ENCODE measurements at regions not wholly inside any gene's neighbourhood (a gene's known extent, or its start where the extent isn't known, plus 50 kb on each side); places are given as distances from the start of the nearest gene placed in this dataset.
"Not testable (repeated sequence)": the region's sequence is repeated elsewhere in the genome, so short reads cannot be mapped to it uniquely, and the experiment has no call there.

- Histone ChIP-seq H3K4me3 (ENCODE audit: low read length) (no peak overlapping the region), H3K79me2 (ENCODE audit: low read length) (no peaks in the 10 kb centered on the region), H2AFZ (ENCODE audit: low read length) (no peak overlapping the region), H3K9me3 (ENCODE audit: low read length) (no peaks in the 10 kb centered on the region), H3K9ac (ENCODE audit: low read length) (no peak overlapping the region), H3K27ac (ENCODE audit: low read length) (no peak overlapping the region), H4K20me1 (ENCODE audit: insufficient read depth, low read depth, low read length) (no peaks in the 10 kb centered on the region), H3K4me2 (ENCODE audit: low read depth, low read length, poor library complexity, severe bottlenecking) (no peak overlapping the region), H3K9me2 (replicated peaks; ENCODE audit: insufficient read depth, low read length) (no peaks in the 10 kb centered on the region), H3K36me3 (ENCODE audit: insufficient read depth, low read length) (no peaks in the 10 kb centered on the region), H3K27me3 (ENCODE audit: low read length) (no peaks in the 10 kb centered on the region), H3K4me1 (ENCODE audit: low read length) (no peaks in the 10 kb centered on the region)
- no peak for DNase-seq
These were observed 210.9 kb downstream of the EXOC5 start for GRCh38 chr14:57057803-57058202.

- not testable (repeated sequence) for H3K79me2 ChIP-seq (ENCODE audit: low read length); H3K36me3 ChIP-seq (ENCODE audit: insufficient read depth, low read length); H3K4me1 ChIP-seq (ENCODE audit: low read length); H3K9me3 ChIP-seq (ENCODE audit: low read length); H3K4me2 ChIP-seq (ENCODE audit: low read depth, low read length, poor library complexity, severe bottlenecking); DNase-seq; H3K4me3 ChIP-seq (ENCODE audit: low read length); H4K20me1 ChIP-seq (ENCODE audit: insufficient read depth, low read depth, low read length); H3K9ac ChIP-seq (ENCODE audit: low read length); H3K27ac ChIP-seq (ENCODE audit: low read length); H3K27me3 ChIP-seq (ENCODE audit: low read length); H2AFZ ChIP-seq (ENCODE audit: low read length); H3K9me2 ChIP-seq (replicated peaks; ENCODE audit: insufficient read depth, low read length)
These were observed 212.2 kb downstream of the EXOC5 start for GRCh38 chr14:57056522-57056921.

GRCh38 chr14:57052705-57053302 is 215.9 kb downstream of the EXOC5 start:
- Histone ChIP-seq H3K9me2 (replicated peaks; ENCODE audit: insufficient read depth, low read length) (no peaks in the 10 kb centered on the region), H3K4me3 (ENCODE audit: low read length) (no peak overlapping the region), H3K9ac (ENCODE audit: low read length) (no peak overlapping the region), H3K9me3 (ENCODE audit: low read length) (no peaks in the 10 kb centered on the region), H3K27me3 (ENCODE audit: low read length) (no peaks in the 10 kb centered on the region), H3K27ac (ENCODE audit: low read length) (no peak overlapping the region), H4K20me1 (ENCODE audit: insufficient read depth, low read depth, low read length) (no peaks in the 10 kb centered on the region), H3K79me2 (ENCODE audit: low read length) (no peaks in the 10 kb centered on the region), H3K4me1 (ENCODE audit: low read length) (no peaks in the 10 kb centered on the region), H3K36me3 (ENCODE audit: insufficient read depth, low read length) (no peaks in the 10 kb centered on the region), H2AFZ (ENCODE audit: low read length) (no peak overlapping the region), H3K4me2 (ENCODE audit: low read depth, low read length, poor library complexity, severe bottlenecking) (no peak overlapping the region)
- no peak for DNase-seq

GRCh38 chr14:57051633-57052032 is 217.1 kb downstream of the EXOC5 start:
- no peak overlapping the region for H3K9ac ChIP-seq (ENCODE audit: low read length)
- no peak overlapping the region for H3K27ac ChIP-seq (ENCODE audit: low read length)
- H3K9me2 ChIP-seq (replicated peaks; ENCODE audit: insufficient read depth, low read length) = no peaks in the 10 kb centered on the region
- no peaks in the 10 kb centered on the region for H3K4me1 ChIP-seq (ENCODE audit: low read length)
- no peak overlapping the region for H3K4me3 ChIP-seq (ENCODE audit: low read length)
- H3K27me3 ChIP-seq (ENCODE audit: low read length) = no peaks in the 10 kb centered on the region
- H4K20me1 ChIP-seq (ENCODE audit: insufficient read depth, low read depth, low read length) = no peaks in the 10 kb centered on the region
- H3K36me3 ChIP-seq (ENCODE audit: insufficient read depth, low read length) = no peaks in the 10 kb centered on the region
- no peaks in the 10 kb centered on the region for H3K79me2 ChIP-seq (ENCODE audit: low read length)
- no peak overlapping the region for H2AFZ ChIP-seq (ENCODE audit: low read length)
- no peak overlapping the region for H3K4me2 ChIP-seq (ENCODE audit: low read depth, low read length, poor library complexity, severe bottlenecking)
- H3K9me3 ChIP-seq (ENCODE audit: low read length) = no peaks in the 10 kb centered on the region
- DNase-seq = no peak

- DNase-seq = no peak
- H3K9me3 ChIP-seq (ENCODE audit: low read length) = no peaks in the 10 kb centered on the region
- H3K27me3 ChIP-seq (ENCODE audit: low read length) = no peaks in the 10 kb centered on the region
- no peaks in the 10 kb centered on the region for H3K36me3 ChIP-seq (ENCODE audit: insufficient read depth, low read length)
- H3K27ac ChIP-seq (ENCODE audit: low read length) = no peak overlapping the region
- no peak overlapping the region for H2AFZ ChIP-seq (ENCODE audit: low read length)
- H3K4me2 ChIP-seq (ENCODE audit: low read depth, low read length, poor library complexity, severe bottlenecking) = no peak overlapping the region
- H3K79me2 ChIP-seq (ENCODE audit: low read length) = no peaks in the 10 kb centered on the region
- H4K20me1 ChIP-seq (ENCODE audit: insufficient read depth, low read depth, low read length) = no peaks in the 10 kb centered on the region
- H3K9ac ChIP-seq (ENCODE audit: low read length) = no peak overlapping the region
- H3K4me1 ChIP-seq (ENCODE audit: low read length) = no peaks in the 10 kb centered on the region
- H3K4me3 ChIP-seq (ENCODE audit: low read length) = no peak overlapping the region
- no peaks in the 10 kb centered on the region for H3K9me2 ChIP-seq (replicated peaks; ENCODE audit: insufficient read depth, low read length)
These were observed 218.9 kb downstream of the EXOC5 start for GRCh38 chr14:57049848-57050247.

- Histone ChIP-seq H3K4me3 (ENCODE audit: low read length) (no peak overlapping the region), H3K9me3 (ENCODE audit: low read length) (no peaks in the 10 kb centered on the region), H3K36me3 (ENCODE audit: insufficient read depth, low read length) (no peaks in the 10 kb centered on the region), H2AFZ (ENCODE audit: low read length) (no peak overlapping the region), H3K4me2 (ENCODE audit: low read depth, low read length, poor library complexity, severe bottlenecking) (no peak overlapping the region), H3K27me3 (ENCODE audit: low read length) (no peaks in the 10 kb centered on the region), H3K9me2 (replicated peaks; ENCODE audit: insufficient read depth, low read length) (no peaks in the 10 kb centered on the region), H3K79me2 (ENCODE audit: low read length) (no peaks in the 10 kb centered on the region), H3K27ac (ENCODE audit: low read length) (no peak overlapping the region), H3K4me1 (ENCODE audit: low read length) (no peaks in the 10 kb centered on the region), H4K20me1 (ENCODE audit: insufficient read depth, low read depth, low read length) (no peaks in the 10 kb centered on the region), H3K9ac (ENCODE audit: low read length) (no peak overlapping the region)
- DNase-seq = no peak
These were observed 222.5 kb downstream of the EXOC5 start for GRCh38 chr14:57046175-57046574.

GRCh38 chr14:57044101-57044973 is 224.4 kb downstream of the EXOC5 start:
- H3K4me3 ChIP-seq (ENCODE audit: low read length); H3K9ac ChIP-seq (ENCODE audit: low read length); H3K9me3 ChIP-seq (ENCODE audit: low read length); H3K36me3 ChIP-seq (ENCODE audit: insufficient read depth, low read length); H2AFZ ChIP-seq (ENCODE audit: low read length); H3K27me3 ChIP-seq (ENCODE audit: low read length); H3K4me2 ChIP-seq (ENCODE audit: low read depth, low read length, poor library complexity, severe bottlenecking); H3K27ac ChIP-seq (ENCODE audit: low read length); H4K20me1 ChIP-seq (ENCODE audit: insufficient read depth, low read depth, low read length); H3K9me2 ChIP-seq (replicated peaks; ENCODE audit: insufficient read depth, low read length); H3K4me1 ChIP-seq (ENCODE audit: low read length); H3K79me2 ChIP-seq (ENCODE audit: low read length); DNase-seq: not testable (repeated sequence)

- Histone ChIP-seq H3K9me2 (replicated peaks; ENCODE audit: insufficient read depth, low read length) (no peaks in the 10 kb centered on the region; the same call in 1 of the 2 replicates), H3K27ac (ENCODE audit: low read length) (no peak overlapping the region), H3K9me3 (ENCODE audit: low read length) (no peaks in the 10 kb centered on the region), H4K20me1 (ENCODE audit: insufficient read depth, low read depth, low read length) (no peaks in the 10 kb centered on the region), H3K4me1 (ENCODE audit: low read length) (peaks cover 13% of the 10 kb centered on the region), H3K4me3 (ENCODE audit: low read length) (no peak overlapping the region), H3K79me2 (ENCODE audit: low read length) (no peaks in the 10 kb centered on the region), H3K36me3 (ENCODE audit: insufficient read depth, low read length) (no peaks in the 10 kb centered on the region), H3K27me3 (ENCODE audit: low read length) (no peaks in the 10 kb centered on the region), H2AFZ (ENCODE audit: low read length) (no peak overlapping the region), H3K4me2 (ENCODE audit: low read depth, low read length, poor library complexity, severe bottlenecking) (peak overlapping the region; percentile 31), H3K9ac (ENCODE audit: low read length) (no peak overlapping the region)
- DNase-seq = peak; percentile 81
These were observed 228.4 kb upstream of the OTX2 start for GRCh38 chr14:57038689-57039088.

Data from Karpas-422 (cell line).